ENCODE measurements at regions not wholly inside any gene's neighbourhood (a gene's known extent, or its start where the extent isn't known, plus 50 kb on each side); places are given as distances from the start of the nearest gene placed in this dataset.

DNA sequence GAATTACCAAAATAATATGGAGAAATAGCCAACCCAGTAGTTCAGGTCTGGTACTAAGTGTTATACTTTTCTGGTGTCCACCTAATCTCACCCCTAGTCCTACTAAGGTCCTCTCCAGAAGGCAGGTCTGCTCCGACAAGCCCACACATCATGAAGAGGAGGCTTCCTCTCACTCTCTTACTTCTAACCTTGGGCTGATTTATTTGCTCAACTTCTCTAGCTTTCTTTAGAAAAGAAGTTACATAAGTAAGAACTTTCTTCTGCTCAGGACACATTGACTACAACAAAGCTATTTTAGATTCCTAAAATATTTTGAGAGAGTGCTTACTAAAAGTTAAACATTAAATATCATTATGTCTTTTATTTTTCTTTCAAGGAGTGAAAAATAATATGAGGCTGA is 329.7 kb upstream of the NREP start:
- H3K9me3 ChIP-seq = no peaks in the 10 kb centered on the region
- TF ChIP-seq POLR2A (IDR thresholded peaks at IDR 0.05) = no peak
- TF ChIP-seq, protein P1, sequence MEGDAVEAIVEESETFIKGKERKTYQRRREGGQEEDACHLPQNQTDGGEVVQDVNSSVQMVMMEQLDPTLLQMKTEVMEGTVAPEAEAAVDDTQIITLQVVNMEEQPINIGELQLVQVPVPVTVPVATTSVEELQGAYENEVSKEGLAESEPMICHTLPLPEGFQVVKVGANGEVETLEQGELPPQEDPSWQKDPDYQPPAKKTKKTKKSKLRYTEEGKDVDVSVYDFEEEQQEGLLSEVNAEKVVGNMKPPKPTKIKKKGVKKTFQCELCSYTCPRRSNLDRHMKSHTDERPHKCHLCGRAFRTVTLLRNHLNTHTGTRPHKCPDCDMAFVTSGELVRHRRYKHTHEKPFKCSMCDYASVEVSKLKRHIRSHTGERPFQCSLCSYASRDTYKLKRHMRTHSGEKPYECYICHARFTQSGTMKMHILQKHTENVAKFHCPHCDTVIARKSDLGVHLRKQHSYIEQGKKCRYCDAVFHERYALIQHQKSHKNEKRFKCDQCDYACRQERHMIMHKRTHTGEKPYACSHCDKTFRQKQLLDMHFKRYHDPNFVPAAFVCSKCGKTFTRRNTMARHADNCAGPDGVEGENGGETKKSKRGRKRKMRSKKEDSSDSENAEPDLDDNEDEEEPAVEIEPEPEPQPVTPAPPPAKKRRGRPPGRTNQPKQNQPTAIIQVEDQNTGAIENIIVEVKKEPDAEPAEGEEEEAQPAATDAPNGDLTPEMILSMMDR (IDR thresholded peaks at IDR 0.05) = no peak
- no peak overlapping the region for H3K27ac ChIP-seq
- H3K36me3 ChIP-seq (ENCODE audit: low read depth, missing control alignments) = no peaks in the 10 kb centered on the region
- H3K4me3 ChIP-seq = no peak overlapping the region
- intact Hi-C loops (cut with DNase I; ENCODE audit: low total_unique reads) = no loop called here
- no peaks in the 10 kb centered on the region for H3K27me3 ChIP-seq
- WGBS, 2 donors = 85 to 95% methylated on average over 1 of the region's 1 CpG
- no peaks in the 10 kb centered on the region for H3K4me1 ChIP-seq
- DNase-seq = no peak

DNA sequence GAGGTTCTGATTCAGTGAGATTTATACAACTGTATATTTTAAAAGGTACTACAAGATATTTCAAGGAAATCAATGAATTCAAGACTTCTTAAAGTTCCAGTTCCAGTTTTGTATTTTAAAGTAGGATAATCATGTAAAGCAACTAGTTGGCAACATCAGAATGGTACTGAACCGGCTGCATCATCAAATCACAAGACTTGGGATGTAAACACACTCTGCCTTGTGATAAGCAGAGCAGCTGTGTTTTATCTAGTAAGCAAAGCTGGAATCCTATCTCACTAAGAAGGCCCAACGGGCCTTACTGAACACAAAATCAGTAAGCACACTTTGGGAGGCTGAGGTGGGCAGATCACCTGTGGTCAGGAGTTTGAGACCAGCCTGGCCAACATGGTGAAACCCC is 327.2 kb upstream of the NREP start:
- H3K27me3 ChIP-seq = no peaks in the 10 kb centered on the region
- no peaks in the 10 kb centered on the region for H3K36me3 ChIP-seq (ENCODE audit: low read depth, missing control alignments)
- intact Hi-C loops (cut with DNase I; ENCODE audit: low total_unique reads) = no loop called here
- no peaks in the 10 kb centered on the region for H3K9me3 ChIP-seq
- 48 to 69% methylated on average over 2 of the region's 2 CpGs for WGBS, 2 donors
- no peaks in the 10 kb centered on the region for H3K4me1 ChIP-seq
- TF ChIP-seq POLR2A (IDR thresholded peaks at IDR 0.05) = no peak
- TF ChIP-seq, protein P1 (IDR thresholded peaks at IDR 0.05) = no peak
- DNase-seq = no peak
- H3K27ac ChIP-seq = no peak overlapping the region
- H3K4me3 ChIP-seq = no peak overlapping the region

DNA sequence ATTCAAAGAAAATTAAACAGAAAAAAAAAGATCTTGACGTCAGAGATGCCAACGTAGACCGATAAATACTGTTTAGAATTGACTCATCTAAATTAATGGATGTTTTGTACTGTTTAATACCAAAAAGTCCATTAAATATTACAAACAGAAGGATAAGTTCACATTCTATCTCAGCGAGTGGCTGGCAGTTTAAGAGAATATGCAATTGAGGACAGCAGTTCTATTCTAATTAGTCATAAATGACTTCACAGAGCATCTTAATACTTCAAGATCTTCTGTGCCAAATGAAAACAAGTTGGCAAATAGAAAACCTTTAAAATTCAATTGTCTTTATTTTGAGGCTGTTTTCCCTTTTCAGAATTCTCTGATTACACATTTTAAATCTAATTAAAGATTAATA is 326.6 kb upstream of the NREP start:
- WGBS, 2 donors = 88 to 93% methylated on average over 4 of the region's 4 CpGs
- no peak for DNase-seq
- H3K9me3 ChIP-seq = no peaks in the 10 kb centered on the region
- H3K4me1 ChIP-seq = no peaks in the 10 kb centered on the region
- no peaks in the 10 kb centered on the region for H3K27me3 ChIP-seq
- no peaks in the 10 kb centered on the region for H3K36me3 ChIP-seq (ENCODE audit: low read depth, missing control alignments)
- TF ChIP-seq POLR2A (IDR thresholded peaks at IDR 0.05) = no peak
- TF ChIP-seq, protein P1 (IDR thresholded peaks at IDR 0.05) = no peak
- no peak overlapping the region for H3K27ac ChIP-seq
- intact Hi-C loops (cut with DNase I; ENCODE audit: low total_unique reads) = no loop called here
- H3K4me3 ChIP-seq = no peak overlapping the region

DNA sequence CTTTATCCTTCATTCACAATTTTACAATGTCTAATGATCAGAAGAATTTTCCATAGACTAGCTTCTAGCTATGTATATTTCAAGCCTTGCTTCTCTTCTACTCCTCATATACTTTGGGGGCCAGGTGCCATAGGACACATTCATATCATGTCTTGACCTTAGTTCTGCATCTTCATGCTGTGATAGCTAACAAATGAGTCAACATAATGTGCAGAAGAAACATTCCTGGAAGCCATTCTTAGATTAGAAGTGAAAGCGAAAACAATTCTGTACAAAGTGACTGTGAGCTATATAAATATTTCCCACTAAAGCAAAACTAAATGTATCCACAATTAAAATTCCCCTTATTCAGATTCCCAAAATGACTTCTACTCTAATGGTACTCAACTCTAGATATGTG is 320.2 kb upstream of the NREP start:
- DNase-seq = no peak

DNA sequence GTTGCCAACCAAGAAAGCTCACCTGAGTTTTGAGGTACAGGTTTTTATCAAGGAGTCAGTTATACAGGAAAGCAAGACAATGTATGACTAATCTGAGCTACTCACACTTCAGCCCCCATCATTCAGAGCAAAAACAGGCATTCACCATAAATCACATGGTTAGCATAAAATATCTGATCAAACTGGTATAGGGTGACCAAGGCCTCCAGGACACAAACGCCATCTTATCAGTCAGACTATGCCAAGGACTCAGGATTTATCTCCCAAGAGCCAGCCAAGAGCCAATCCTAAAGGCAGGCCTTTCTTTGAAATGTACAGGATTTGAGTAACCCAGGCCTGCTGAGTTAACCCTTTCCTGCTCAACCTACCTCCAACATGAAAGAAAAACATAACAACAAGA is 313.0 kb upstream of the NREP start:
- WGBS, 2 donors = 38 to 88% methylated on average over 1 of the region's 1 CpG
- DNase-seq = no peak

More for the DNA sequence above, 320.2 kb upstream of the NREP start:
- Histone ChIP-seq H3K9me3 (no peaks in the 10 kb centered on the region), H3K27ac (no peak overlapping the region), H3K4me3 (no peak overlapping the region), H3K36me3 (ENCODE audit: low read depth, missing control alignments) (no peaks in the 10 kb centered on the region), H3K27me3 (no peaks in the 10 kb centered on the region), H3K4me1 (no peaks in the 10 kb centered on the region)
- intact Hi-C loops (cut with DNase I; ENCODE audit: low total_unique reads) = no loop called here
- TF ChIP-seq POLR2A (IDR thresholded peaks at IDR 0.05) = no peak
- TF ChIP-seq, protein P1 (IDR thresholded peaks at IDR 0.05) = no peak
- WGBS, 2 donors = 96 to 98% methylated on average over 1 of the region's 1 CpG

More for the DNA sequence above, 313.0 kb upstream of the NREP start:
- TF ChIP-seq, protein P1 (IDR thresholded peaks at IDR 0.05) = no peak
- TF ChIP-seq POLR2A (IDR thresholded peaks at IDR 0.05) = no peak
- no peaks in the 10 kb centered on the region for H3K36me3 ChIP-seq (ENCODE audit: low read depth, missing control alignments)
- no peak overlapping the region for H3K4me3 ChIP-seq
- no peak overlapping the region for H3K27ac ChIP-seq
- no peaks in the 10 kb centered on the region for H3K4me1 ChIP-seq
- H3K27me3 ChIP-seq = no peaks in the 10 kb centered on the region
- H3K9me3 ChIP-seq = no peaks in the 10 kb centered on the region
- intact Hi-C loops (cut with DNase I; ENCODE audit: low total_unique reads) = no loop called here
